ENCODE measurements at regions not wholly inside any gene's neighbourhood (a gene's known extent, or its start where the extent isn't known, plus 50 kb on each side); places are given as distances from the start of the nearest gene placed in this dataset.

DNA sequence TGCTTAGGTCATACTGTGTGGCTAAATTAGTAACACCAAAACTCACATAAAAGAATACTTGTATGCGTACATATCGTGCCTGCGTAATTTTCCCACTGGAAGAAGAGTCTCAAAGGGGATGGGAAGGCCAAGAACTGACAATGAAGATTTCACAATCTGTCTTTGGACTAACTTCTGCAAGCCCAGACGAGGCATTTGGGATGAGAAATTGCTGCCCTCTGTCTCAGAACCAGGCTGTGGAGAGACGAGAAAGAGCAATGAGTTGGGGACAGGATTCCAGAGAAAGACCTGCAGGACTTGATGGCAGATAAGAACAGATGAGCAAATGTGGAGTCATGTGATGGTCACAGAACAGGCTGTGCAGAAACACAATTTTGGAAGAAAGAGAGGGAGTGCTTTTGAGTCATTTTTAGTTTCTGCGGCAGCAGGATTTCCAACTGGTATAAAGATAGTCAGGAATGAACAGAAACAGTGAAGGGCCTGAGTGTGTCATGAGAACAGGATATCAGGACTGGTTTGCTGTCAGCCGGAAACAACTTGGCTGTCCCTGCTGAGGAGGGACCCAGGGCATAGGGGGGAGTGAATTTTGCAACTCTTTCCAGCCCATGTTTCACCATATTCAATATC lies 82.7 kb upstream of the CTSC start:
- POLR2A ChIA-PET, result no interaction called here
- no peak overlapping the region for H3K4me3 ChIP-seq (ENCODE audit: low read depth, low read length)
- CTCF ChIA-PET, result no interaction called here
- TF ChIP-seq, protein P1, sequence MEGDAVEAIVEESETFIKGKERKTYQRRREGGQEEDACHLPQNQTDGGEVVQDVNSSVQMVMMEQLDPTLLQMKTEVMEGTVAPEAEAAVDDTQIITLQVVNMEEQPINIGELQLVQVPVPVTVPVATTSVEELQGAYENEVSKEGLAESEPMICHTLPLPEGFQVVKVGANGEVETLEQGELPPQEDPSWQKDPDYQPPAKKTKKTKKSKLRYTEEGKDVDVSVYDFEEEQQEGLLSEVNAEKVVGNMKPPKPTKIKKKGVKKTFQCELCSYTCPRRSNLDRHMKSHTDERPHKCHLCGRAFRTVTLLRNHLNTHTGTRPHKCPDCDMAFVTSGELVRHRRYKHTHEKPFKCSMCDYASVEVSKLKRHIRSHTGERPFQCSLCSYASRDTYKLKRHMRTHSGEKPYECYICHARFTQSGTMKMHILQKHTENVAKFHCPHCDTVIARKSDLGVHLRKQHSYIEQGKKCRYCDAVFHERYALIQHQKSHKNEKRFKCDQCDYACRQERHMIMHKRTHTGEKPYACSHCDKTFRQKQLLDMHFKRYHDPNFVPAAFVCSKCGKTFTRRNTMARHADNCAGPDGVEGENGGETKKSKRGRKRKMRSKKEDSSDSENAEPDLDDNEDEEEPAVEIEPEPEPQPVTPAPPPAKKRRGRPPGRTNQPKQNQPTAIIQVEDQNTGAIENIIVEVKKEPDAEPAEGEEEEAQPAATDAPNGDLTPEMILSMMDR (IDR thresholded peaks at IDR 0.05; ENCODE audit: insufficient read depth, low read length, missing control alignments), result no peak
- DNase-seq (ENCODE audit: low read depth, low spot score), result peak; percentile 49

DNA sequence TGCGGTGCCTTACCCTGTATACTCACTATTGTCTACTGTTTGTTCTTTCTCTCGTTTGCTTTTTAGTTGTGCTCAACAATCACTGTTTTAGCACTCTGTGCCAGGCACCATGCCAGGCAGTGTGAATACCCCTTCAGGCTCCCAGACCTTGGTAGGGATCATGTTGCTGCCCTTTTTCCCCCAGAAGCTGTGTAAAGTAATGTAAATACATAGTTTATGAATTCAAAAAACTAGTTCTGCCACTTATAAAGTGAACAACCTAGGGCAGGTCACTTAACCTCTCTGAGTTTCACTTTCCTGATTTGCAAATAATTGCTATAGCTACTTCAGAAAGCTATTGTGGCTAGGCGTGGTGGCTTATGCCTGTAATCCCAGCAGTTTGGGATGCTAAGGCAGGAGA lies 81.0 kb upstream of the CTSC start:
- DNase-seq (ENCODE audit: low read depth, low spot score), result no peak
- CTCF ChIA-PET, result no interaction called here
- no peak overlapping the region for H3K4me3 ChIP-seq (ENCODE audit: low read depth, low read length)
- POLR2A ChIA-PET, result no interaction called here
- TF ChIP-seq, protein P1 (IDR thresholded peaks at IDR 0.05; ENCODE audit: insufficient read depth, low read length, missing control alignments), result no peak

DNA sequence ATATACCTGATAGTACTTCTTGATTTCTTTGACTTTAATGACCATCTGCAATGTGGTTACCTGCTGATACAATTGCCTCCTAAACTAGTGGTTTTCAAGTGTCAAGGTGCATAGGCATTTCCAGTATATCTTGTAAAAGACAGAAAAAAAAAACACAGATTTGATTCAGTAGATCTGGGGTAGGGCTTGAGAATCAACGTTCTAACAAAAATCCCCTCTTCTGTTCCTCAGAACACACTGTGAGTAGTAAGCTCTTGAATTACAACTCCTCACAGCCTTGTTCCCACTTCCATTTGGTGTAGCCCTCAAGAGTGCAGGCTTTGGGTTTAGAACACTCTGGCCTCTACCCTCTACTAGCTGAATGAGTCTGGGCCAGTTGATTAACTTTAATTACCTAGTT lies 78.0 kb upstream of the CTSC start:
- ChIA-PET POLR2A (no interaction called here), CTCF (no interaction called here)
- no peak for DNase-seq (ENCODE audit: low read depth, low spot score)
- TF ChIP-seq, protein P1 (IDR thresholded peaks at IDR 0.05; ENCODE audit: insufficient read depth, low read length, missing control alignments), result no peak
- H3K4me3 ChIP-seq (ENCODE audit: low read depth, low read length), result no peak overlapping the region

DNA sequence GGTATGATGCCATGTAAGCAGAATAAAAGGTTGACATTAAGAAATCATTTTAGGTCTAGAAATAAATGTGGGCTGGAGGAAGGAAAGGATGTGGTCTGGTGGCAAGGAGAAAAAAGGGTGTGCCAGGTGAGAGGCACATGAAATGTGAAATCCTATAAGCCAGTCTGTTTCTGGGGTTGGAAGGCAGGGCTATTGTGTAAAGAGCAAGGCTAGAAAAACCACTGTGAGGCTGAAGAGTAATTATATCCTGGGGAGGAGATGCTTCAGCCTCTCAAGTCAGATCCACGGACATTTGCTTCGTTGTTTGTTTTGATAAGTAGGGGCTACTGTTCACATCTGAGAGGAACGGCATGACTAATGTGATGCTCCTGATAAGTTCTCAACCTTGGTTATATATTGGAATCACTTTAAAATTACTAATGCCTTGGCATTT lies 77.5 kb upstream of the CTSC start:
- POLR2A ChIA-PET, result no interaction called here
- no peak for DNase-seq (ENCODE audit: low read depth, low spot score)

DNA sequence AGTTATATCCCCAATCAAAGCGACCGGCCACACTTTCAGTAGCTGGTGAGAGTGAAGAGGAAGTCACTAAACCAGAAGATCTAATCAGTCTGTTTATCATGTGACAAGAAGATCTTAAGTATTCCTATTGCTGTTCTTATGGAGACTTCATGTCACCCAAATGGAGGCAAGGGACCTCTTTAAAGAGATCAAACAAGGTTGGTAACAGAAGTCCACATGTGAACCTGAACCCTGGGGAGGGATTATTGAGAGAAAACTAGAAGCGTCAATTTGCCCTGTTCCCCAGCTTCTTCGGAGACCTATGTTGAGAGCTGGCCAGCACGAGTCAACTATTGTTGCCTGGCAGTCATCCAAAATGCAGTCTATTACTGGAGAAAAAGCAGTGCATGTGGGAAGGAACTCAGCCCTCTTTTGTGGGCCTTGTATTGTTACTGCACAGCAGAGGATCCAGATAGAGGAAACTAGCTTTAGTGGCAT lies 76.9 kb upstream of the CTSC start:
- ChIA-PET CTCF (interaction anchor here (1.5 kb wide), 1 partner anchor 10 kb away, joined by 3 read pairs; no protein-coding TSS in a partner anchor), POLR2A (no interaction called here)
- TF ChIP-seq, protein P1 (IDR thresholded peaks at IDR 0.05; ENCODE audit: insufficient read depth, low read length, missing control alignments), result no peak
- DNase-seq (ENCODE audit: low read depth, low spot score), result no peak
- no peak overlapping the region for H3K4me3 ChIP-seq (ENCODE audit: low read depth, low read length)

More for the DNA sequence above, 77.5 kb upstream of the CTSC start:
- TF ChIP-seq, protein P1 (IDR thresholded peaks at IDR 0.05; ENCODE audit: insufficient read depth, low read length, missing control alignments), result no peak
- H3K4me3 ChIP-seq (ENCODE audit: low read depth, low read length), result no peak overlapping the region
- CTCF ChIA-PET, result no interaction called here

DNA sequence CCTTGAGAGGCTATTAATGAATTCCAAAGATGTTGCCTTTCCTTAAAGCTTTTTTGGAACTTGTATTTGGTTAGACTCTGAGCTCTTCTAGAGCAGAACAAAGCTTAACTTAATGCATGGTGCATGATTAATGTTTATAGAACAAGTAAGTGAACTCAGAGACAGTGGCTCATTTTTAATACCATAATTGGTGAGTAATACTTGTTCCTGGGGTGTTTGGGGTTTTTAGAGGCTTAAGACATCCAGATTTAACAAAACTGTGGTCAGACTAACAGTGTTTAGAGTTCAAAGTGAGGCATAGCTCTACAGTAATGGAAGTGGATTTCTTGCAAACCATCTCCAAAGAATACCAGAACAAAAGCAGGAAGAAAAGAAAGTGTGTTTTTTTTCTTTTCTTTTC lies 73.7 kb upstream of the CTSC start:
- DNase-seq (ENCODE audit: low read depth, low spot score), result peak; percentile 75
- TF ChIP-seq, protein P1 (IDR thresholded peaks at IDR 0.05; ENCODE audit: insufficient read depth, low read length, missing control alignments), result no peak
- H3K4me3 ChIP-seq (ENCODE audit: low read depth, low read length), result no peak overlapping the region
- CTCF ChIA-PET, result no interaction called here
- POLR2A ChIA-PET, result no interaction called here

Measured in AG04449 (cell line).